ENCODE measurements at regions not wholly inside any gene's neighbourhood (a gene's known extent, or its start where the extent isn't known, plus 50 kb on each side); places are given as distances from the start of the nearest gene placed in this dataset.

DNA sequence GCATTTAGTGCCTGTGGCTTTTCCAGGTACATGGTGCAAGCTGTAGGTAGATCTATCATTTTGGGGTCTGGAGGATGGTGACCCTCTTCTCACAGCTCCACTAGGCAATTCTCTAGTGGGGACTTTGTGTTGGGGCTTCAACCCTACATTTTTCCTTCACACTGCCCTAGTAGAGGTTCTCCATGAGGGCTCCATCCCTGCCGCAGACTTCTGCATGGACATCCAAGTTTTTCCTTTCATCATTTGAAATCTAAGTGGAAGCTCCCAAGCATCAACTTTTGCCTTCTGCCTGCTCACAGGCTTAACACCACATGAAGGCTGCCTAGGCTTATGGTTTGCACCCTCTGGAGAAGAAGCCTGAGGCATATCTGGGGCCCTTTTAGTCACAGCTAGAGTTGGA is 492.7 kb downstream of the PIK3C3 start:
- TF ChIP-seq EP300 (IDR thresholded peaks at IDR 0.05) = no peak
- TF ChIP-seq, protein P1, sequence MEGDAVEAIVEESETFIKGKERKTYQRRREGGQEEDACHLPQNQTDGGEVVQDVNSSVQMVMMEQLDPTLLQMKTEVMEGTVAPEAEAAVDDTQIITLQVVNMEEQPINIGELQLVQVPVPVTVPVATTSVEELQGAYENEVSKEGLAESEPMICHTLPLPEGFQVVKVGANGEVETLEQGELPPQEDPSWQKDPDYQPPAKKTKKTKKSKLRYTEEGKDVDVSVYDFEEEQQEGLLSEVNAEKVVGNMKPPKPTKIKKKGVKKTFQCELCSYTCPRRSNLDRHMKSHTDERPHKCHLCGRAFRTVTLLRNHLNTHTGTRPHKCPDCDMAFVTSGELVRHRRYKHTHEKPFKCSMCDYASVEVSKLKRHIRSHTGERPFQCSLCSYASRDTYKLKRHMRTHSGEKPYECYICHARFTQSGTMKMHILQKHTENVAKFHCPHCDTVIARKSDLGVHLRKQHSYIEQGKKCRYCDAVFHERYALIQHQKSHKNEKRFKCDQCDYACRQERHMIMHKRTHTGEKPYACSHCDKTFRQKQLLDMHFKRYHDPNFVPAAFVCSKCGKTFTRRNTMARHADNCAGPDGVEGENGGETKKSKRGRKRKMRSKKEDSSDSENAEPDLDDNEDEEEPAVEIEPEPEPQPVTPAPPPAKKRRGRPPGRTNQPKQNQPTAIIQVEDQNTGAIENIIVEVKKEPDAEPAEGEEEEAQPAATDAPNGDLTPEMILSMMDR (IDR thresholded peaks at IDR 0.05) = no peak
- TF ChIP-seq POLR2AphosphoS5 (IDR thresholded peaks at IDR 0.05) = no peak
- no peak for TF ChIP-seq POLR2A (IDR thresholded peaks at IDR 0.05)
- no peak for DNase-seq
- H3K27ac ChIP-seq = no peak overlapping the region
- H3K9me3 ChIP-seq = peaks cover 0 to 4% (median 0%) of the 10 kb centered on the region in 4 donors
- 96 to 97% methylated on average over 1 of the region's 1 CpG for WGBS, 2 donors
- no peaks in the 10 kb centered on the region for H3K27me3 ChIP-seq
- intact Hi-C loops (cut with DNase I) = no loop called here
- H3K4me3 ChIP-seq = no peak overlapping the region
- H3K36me3 ChIP-seq = no peaks in the 10 kb centered on the region
- no peaks in the 10 kb centered on the region for H3K4me1 ChIP-seq

DNA sequence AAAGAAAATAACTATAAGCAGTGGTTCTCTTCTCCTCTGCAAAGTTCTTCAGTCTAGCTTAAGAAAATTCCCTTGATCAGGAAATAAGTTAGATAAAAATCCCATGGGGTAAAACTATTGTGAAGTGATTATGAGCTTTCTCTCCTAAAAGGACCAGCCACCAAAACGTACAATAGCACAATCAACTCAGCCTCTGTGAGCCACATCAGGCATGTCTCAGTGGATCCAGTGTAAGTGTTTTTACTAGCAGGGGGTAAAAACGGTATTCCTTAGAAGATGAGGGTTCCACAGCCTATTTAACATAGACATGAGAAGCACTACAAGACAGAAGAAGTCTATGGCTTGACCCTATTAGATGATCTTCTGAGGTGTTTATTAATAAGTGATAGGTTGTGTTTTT is 503.2 kb downstream of the PIK3C3 start:
- no peak for TF ChIP-seq EP300 (IDR thresholded peaks at IDR 0.05)
- TF ChIP-seq POLR2AphosphoS5 (IDR thresholded peaks at IDR 0.05) = no peak
- TF ChIP-seq, protein P1 (IDR thresholded peaks at IDR 0.05) = no peak
- no peak for TF ChIP-seq POLR2A (IDR thresholded peaks at IDR 0.05)
- Histone ChIP-seq H3K36me3 (no peaks in the 10 kb centered on the region), H3K4me3 (no peak overlapping the region), H3K9me3 (no peaks in the 10 kb centered on the region), H3K27ac (no peak overlapping the region), H3K27me3 (no peaks in the 10 kb centered on the region), H3K4me1 (no peaks in the 10 kb centered on the region)
- no peak for DNase-seq
- WGBS, 2 donors = 24 to 44% methylated on average over 2 of the region's 2 CpGs
- intact Hi-C loops (cut with DNase I) = no loop called here

DNA sequence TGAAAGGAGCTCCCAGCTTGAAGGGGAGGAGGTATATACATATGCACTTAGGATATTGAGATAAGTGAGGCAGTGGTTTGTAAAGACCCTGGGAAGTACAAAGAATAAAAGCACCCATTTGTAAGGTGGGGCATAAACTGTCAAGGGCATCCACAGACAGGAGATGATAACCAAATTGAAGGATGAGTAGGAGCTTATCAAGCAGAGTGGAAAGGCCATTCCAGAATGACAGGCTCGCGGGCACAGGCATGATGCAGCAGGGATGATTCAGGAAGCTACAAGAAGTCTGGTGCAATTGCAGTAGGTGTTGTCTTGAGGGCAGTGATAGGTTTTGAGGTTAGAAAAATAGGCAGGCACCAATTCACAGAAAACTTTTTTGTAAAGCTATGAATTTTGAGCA is 504.8 kb downstream of the PIK3C3 start:
- intact Hi-C loops (cut with DNase I) = no loop called here
- Histone ChIP-seq H3K36me3 (no peaks in the 10 kb centered on the region), H3K4me3 (no peak overlapping the region), H3K9me3 (no peaks in the 10 kb centered on the region), H3K27me3 (no peaks in the 10 kb centered on the region), H3K27ac (no peak overlapping the region), H3K4me1 (no peaks in the 10 kb centered on the region)
- no peak for DNase-seq
- TF ChIP-seq POLR2AphosphoS5 (IDR thresholded peaks at IDR 0.05) = no peak
- no peak for TF ChIP-seq EP300 (IDR thresholded peaks at IDR 0.05)
- TF ChIP-seq, protein P1 (IDR thresholded peaks at IDR 0.05) = no peak
- TF ChIP-seq POLR2A (IDR thresholded peaks at IDR 0.05) = no peak
- 81 to 85% methylated on average over 2 of the region's 2 CpGs for WGBS, 2 donors

DNA sequence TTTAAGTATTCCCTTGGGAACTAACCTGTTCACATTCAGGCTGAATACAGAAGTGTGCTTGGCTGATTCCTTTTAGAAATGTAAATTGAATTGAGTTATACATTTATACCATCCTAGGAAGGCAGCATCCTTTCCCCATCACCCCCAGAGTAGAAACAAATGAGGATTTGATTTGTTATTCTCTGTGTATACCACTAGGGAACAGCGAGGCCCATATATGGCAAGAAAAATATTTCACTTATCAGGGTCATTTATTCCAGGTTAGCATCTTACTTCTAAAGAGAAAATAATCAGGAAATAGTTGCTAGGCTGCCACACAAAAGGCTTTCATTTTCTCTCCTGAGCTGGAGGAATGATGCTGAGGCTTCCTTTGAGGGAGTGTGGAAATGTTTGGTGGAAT is 516.9 kb downstream of the PIK3C3 start:
- WGBS, 2 donors = 73 to 86% methylated on average over 1 of the region's 1 CpG

More for the DNA sequence above, 516.9 kb downstream of the PIK3C3 start:
- TF ChIP-seq, protein P1 (IDR thresholded peaks at IDR 0.05) = no peak
- no peak for TF ChIP-seq POLR2A (IDR thresholded peaks at IDR 0.05)
- TF ChIP-seq EP300 (IDR thresholded peaks at IDR 0.05) = no peak
- TF ChIP-seq POLR2AphosphoS5 (IDR thresholded peaks at IDR 0.05) = no peak
- Histone ChIP-seq H3K9me3 (peaks cover 0 to 2% (median 0%) of the 10 kb centered on the region in 4 donors), H3K27ac (no peak overlapping the region), H3K4me1 (no peaks in the 10 kb centered on the region), H3K27me3 (no peaks in the 10 kb centered on the region), H3K36me3 (no peaks in the 10 kb centered on the region), H3K4me3 (no peak overlapping the region)
- no peak for DNase-seq
- intact Hi-C loops (cut with DNase I) = no loop called here
